ENCODE measurements at regions not wholly inside any gene's neighbourhood (a gene's known extent, or its start where the extent isn't known, plus 50 kb on each side); places are given as distances from the start of the nearest gene placed in this dataset.
"Not testable (repeated sequence)": the region's sequence is repeated elsewhere in the genome, so short reads cannot be mapped to it uniquely, and the experiment has no call there.

DNA sequence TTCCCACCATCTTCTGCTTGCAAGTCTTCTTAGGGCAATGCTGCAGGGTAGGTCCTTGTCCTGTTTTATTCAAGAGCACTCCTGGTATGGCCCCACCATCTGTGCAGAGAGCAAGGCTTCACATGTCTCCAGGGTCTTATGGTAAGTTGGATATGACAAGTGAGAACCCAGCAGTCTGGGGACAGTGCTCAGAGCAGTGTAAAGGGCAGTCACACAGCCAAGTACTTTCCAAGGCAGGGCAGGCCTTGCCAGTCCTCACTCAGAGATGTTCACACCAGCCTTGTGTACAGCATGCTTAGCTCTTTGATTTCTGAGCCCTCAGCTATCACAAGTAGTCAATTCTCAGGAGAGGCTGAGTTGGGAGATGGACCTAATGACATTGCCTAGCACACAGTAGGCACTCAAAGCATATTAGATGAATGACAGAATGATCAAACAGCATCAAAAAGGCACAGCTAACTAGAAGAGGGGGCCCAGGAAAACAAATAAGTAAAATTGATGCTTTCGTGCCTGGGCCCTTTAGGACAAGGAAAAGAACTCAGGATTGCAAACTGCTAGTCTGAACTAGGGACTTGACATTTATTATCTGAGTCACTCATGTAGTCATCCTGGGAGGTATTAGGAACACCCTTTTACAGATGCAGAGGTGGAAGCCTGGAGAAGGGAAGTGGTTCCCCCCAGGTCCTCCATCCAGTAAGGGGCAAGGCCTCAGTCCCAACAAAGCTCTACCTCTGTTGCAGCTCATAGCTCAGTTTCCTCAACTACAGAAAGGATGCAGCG lies 86.7 kb upstream of the CTAGE1 start:
- FAIRE-seq = no peak

DNA sequence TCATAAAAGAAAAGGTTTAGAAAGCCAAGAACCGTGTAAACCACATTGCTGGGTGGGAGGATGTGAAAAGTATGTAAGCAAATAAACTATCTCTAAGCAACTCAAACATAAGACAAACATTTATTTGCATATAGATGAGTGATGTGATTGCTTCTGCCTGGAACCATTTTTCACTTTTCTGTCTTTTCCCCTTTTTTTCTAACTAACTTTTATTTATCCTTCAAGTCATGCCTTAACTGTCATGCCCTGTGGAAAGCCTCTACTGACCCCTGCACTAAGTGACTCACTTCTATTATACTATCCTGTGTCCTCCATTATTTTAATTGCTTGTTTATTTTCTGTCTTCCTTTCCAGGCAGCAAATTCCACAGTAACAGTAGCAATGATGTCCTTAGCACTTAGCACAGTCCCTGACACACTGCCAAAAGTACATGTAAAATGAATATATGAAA lies 87.5 kb upstream of the CTAGE1 start:
- no peak for FAIRE-seq

DNA sequence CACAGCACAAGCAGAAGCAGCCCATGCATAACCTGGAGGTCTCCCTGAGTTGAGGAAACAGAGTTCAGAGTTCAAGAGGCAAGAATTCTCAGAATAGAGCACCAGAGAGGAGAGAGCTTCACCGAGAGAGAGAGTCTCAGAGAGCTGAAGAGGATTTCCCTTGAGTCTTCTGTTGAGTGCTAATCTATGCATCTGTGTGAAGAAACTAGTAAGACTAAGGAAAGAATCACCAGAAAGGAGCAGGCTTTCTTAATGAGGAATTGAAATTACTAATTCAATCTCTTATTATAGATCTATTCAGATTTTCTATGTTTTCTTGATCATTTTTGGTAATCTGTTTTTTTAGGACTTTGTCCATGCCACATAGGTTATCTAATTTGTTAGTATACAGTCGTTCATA lies 89.3 kb upstream of the CTAGE1 start:
- no peak for FAIRE-seq

DNA sequence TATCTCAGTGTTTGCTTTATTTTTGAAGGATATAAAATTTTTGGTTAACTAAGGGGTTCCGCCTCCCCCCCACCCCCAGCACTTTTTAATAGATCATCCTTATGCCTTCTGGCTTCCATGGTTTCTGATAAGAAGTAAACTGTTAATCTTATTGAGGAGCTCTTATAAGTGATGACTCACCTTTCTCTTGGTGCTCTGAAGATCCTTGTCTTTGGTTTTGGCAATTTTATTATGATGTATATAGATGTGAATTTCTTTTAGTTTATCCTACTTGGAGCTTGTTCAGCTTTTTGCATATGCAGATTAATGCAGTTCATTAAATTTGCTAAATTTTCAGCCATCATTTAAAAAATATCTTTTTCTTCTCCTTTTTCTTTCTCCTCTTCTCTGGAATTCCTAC lies 91.7 kb upstream of the CTAGE1 start:
- FAIRE-seq = no peak

DNA sequence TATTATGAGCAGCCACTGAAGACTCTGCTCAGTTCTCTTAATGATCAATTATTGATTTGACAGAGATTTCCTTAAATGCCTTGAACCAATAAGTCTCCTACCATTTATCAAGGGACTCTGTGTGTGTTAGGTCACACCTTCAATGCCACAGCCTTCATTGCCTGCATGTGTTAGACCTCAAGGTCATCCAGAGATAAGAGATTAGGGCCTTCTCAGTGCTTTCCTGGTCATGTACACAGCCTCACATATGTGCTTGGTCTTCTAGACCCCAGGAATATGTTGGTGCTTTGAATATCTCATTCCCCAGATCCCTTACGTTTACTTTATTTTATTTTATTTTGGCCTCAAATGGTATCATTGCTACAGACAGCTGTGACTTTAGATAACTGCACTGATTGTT lies 93.0 kb upstream of the CTAGE1 start:
- no peak for FAIRE-seq

DNA sequence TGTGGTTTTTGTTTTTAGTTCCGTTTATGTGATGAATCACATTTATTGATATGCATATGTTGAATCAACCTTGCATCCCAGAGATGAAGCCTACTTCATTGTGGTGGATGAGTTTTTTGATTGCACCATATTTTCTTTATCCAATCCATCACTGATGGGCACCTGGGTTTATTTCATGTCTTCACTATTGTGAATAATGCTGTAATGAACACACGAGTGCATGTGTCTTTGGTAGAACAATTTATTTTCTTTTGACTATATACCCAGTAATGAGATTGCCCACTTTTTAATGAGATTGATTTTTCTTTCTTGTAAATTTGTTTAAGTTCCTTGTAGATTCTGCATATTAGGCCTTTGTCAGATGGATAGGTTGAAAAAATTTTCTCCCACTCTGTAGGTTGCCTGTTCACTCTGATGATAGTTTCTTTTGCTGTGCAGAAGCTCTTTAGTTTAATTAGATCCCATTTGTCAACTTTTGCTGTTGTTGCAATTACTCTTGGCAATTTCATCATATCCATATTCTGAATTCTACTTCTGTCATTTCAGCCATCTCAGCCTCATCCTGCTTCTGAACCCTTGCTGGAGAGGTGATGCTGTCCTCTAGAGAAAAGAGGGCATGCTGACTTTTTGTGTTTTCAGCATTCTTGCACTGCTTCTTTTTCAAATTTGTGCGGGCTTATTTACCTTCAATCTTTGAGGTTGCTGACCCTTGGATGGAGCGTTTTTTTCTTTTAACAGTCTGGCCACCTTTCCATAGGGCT lies 96.2 kb upstream of the CTAGE1 start:
- FAIRE-seq = no peak

DNA sequence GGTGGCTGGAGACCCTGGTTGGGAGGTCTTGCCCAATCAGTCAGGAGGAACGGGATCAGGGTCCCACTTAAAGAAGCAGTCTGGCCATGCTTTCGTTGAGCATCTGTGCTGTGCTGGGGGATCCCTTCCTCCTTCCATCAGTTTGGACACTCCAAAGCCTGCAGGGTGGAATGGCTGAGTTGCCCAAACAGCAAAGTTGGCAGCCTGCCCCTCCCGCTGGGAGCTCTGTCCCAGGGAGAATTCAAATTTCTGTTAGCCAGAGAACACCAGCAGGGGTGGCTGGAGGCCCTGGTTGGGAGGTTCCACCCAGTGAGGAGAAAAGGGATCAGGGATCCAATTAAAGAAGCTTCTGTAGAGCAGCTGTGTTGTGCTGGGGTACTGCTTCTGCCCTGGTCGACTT lies 96.9 kb upstream of the CTAGE1 start:
- no peak for FAIRE-seq

DNA sequence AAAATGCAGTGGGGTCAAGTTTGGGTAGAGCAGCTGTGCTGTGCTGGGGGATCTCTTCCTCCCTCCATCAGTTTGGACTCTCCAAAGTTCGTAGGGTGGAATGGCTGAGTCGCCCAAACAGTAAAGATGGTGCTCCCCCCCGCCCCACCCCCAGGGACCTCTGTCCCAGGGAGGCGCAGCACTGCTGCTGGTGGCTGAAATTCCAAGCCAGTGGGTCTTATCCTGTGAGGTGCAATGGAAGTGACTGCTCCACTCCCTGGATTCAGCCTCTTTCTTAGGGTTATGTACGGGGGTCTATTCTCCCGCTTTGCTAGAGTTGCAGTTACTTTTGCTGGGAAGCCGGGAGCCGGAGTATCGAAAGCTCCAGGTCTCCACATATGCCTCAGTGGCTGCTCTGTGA lies 97.5 kb upstream of the CTAGE1 start:
- FAIRE-seq = no peak

DNA sequence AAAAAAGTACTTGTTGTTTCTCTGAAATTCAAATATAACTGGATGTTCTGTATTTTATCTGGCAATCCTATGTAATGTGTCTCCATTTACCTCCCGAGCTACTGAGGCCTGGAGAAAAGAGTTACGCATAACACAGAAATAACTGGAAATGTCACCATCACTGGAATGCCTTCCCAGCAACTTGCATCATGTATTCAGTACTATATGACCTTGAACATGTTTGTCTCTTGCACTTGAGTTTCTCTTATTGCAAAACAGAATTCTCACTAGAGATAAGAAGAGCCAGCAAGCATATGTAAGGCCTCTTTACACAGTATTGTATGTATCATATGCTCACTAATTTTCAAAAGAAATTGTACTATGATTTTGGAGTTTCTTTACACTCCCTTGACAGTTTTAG lies 99.6 kb upstream of the CTAGE1 start:
- FAIRE-seq = no peak

DNA sequence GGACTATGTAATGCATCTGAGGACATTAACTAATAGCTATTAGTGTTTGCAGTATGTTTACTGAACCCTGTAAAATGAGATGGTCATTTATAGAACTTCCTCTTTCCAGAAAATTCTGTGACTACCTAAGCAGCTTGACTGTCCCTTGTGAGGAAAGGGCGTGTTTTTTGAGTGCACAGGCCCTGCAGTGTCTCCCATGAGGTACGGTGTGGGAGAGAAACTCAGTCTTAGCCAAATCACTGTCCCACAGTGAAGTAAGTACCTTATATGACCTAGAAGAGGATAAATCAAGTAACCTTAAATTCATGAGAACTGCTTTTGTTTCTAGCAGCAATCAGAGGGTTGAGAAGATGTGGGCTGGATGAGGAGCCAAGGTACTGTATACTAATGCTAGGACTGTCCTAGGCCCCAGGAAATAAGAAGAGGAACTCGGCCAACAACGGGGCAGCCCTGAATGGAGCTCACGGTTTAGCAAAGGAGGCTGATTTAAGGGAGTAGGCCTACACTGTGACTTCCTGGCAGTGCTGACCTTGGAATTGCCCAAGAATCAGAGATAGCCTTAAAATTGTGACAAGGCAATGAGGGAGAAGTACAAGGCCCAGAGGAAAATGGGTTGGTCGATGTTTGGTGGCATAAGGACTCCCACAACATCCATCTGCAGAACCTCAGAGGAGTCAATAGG lies 103.5 kb upstream of the CTAGE1 start:
- no peak for FAIRE-seq

DNA sequence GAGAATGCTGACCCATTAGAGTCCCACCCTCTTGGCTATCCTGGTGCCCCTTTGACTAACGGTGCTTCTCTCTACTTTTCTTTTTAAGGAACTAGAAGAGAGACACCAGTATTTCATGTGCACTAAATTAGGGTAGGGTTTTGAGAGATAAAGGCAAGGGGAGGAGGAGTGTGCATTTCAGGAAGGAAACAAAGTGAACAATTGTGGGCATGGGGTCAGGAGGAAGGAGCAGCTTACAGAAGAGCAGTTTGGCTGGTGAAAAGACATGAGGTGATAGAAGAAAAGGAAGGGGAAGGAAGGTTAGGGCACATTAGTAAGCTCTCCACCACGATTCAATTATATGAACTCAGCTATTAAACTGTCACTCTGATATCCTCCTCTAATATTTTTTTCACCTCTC lies 105.8 kb upstream of the CTAGE1 start:
- no peak for FAIRE-seq

DNA sequence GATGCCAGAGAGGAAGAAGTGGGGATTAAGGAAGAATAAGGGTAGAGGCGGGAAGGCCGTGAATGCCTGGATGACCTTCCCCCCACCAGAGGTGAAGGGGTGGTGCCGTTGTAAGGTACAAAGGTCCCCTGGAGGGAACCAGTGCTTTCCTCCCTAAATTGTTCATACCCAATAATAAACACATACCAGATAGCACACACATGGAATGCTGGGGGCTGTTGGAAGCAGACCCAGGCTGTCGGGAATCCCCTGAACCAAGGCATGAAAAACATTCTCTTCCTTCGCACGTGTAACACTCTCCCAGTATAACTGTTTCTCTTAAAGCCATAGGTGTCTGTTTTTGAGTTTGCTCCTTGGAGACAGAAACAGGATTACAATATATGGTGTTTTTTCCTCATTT lies 107.1 kb upstream of the CTAGE1 start:
- no peak for FAIRE-seq

DNA sequence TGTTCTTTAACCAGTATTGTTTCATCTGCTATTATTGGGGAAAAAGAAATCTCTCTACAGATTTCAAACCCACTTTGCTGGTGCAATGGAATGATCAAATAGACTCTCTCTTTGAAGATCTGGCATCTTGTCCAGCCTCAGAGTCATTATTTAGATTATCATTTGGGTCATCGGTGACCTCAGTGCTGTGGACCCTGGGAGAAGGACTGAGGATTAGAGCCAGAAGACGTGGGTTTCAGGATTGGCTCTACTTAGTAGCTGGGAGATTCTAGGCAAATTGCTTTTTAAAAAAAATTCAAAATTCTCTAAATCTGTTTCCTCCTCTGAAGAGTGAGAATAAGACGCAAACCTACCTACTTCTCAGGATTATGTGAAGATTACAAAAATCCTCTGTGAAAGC lies 107.6 kb upstream of the CTAGE1 start:
- FAIRE-seq = no peak

DNA sequence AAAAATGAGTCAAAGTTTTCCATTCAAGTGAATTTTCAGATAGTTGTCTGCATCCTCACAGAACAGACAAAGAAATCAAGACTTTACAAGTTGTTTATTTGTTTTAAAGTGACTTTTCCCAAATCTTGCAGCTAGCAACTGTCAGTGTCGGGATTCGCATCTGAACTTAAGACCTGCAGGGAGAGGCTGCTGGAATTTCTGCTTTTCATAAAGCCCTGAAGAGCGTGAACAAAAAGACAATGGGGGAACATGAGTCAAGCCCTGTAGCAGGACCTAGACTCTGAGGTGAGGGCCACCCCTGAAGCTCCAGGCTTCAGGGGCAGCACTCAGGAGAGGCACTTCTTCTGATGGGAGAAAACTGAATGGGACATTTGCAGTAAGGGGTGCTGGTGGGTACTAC lies 108.2 kb upstream of the CTAGE1 start:
- FAIRE-seq = no peak

DNA sequence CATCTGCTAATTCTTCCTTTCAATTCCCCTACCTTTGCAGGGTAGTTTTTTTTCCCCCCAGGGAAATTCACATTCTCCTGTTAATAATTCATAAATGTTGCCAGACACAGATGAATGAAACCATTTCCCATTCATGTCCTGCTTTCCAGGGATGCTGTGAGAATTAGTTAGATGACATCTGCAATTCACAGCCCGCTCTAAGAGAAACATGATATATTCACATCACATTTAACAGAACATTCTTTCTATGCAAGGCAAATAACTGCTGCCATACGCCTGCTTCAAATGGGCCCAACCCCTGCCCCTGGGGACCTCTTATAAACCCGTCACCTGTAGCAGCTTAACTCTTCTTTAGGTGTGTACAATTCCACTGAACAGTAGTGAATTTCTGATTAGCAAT lies 110.6 kb upstream of the CTAGE1 start:
- FAIRE-seq = no peak

DNA sequence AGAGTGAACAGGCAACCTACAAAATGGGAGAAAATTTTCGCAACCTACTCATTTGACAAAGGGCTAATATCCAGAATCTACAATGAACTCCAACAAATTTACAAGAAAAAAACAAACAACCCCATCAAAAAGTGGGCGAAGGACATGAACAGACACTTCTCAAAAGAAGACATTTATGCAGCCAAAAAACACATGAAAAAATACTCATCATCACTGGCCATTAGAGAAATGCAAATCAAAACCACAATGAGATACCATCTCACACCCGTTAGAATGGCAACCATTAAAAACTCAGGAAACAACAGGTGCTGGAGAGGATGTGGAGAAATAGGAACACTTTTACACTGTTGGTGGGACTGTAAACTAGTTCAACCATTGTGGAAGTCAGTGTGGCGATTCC lies 117.0 kb upstream of the CTAGE1 start:
- not testable (repeated sequence) for FAIRE-seq

DNA sequence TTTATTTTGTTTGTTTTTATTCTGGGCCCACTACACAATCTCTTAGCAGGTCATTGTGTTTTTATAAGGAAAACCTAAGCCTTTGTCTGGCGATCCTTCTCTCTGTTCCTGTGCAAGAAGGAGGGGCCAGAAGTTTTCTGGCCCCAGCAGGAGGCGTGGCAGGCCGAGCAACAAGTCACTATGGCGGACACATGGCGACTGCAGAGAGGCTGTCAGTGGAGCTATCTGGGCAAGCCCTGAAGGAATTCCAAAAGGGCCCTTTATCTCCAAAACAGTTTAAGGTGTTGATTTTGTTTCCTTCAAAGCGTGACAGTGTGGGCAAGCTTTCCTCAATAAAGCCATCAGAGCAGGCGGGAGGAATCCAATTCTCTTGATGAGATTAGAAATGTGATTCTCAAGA lies 118.8 kb upstream of the CTAGE1 start:
- FAIRE-seq = no peak

DNA sequence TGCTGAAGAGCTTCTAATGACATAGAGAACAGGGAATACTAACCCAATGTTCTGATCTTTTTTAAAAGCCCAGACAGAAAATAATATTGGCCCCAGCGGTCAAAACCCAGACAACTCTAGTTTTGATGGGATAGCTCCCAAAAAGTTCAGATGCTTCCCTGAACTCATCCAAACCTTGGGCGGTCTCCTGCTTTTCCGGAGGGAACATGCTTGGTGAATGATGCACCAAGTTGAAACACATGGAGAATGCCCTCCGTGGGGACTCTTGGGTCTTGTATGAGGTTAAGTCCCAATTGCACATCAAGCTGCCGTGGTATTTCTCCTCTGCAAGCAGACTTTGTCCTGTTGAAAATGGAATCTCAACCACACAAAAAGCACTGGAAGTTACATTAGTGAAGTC lies 120.7 kb upstream of the CTAGE1 start:
- no peak for FAIRE-seq

DNA sequence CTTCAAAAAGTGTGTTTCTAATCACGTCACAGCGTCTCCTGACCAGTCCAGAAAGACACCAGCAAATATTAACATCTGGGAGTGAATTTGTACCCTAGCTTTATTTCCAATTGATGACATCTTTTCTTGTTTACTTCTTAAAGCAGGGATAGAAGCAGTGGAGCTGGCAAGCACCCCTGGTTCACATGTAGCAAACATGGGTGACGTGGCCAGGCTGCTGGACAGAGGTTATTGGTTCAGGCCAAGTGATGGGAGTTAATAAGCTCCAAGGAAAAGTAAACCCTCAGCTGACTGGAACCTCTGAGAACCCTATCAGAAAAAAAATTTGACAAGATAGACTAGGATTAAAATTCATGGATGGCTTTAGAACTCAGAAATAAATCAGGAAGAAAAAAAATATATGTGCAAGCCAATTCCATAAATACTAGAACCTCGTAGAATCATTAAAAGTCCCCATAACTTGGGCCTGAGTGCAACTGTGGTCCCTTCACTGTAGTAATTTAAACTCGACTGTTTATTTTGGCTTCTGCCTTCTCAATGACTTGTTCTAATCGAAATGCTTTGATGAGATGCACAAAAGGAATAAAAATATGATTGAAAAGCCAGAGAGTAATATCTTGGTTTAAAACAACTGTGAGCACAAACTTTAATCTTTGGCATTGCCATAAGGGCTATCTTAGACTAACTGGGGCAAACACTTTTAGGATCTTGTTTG lies 121.5 kb upstream of the CTAGE1 start:
- FAIRE-seq = no peak

DNA sequence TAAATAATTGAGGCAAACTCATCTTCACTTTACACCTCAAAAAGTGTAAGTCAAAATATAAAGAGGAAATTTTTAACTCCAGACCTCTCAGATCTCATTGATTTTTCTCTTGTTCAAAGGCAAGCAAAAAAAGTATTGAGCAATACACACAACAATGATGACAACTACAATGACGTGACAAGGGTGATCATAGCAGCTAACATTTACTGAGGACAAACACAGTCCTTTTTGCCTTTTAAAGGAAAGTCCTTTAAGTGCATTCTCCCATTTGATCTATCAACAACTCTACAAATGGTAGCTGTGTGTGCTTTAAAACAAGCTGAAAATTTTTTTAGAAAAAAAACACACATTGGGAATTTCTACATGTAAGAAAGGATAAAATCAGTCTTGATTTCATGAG lies 123.5 kb upstream of the CTAGE1 start:
- FAIRE-seq = no peak

DNA sequence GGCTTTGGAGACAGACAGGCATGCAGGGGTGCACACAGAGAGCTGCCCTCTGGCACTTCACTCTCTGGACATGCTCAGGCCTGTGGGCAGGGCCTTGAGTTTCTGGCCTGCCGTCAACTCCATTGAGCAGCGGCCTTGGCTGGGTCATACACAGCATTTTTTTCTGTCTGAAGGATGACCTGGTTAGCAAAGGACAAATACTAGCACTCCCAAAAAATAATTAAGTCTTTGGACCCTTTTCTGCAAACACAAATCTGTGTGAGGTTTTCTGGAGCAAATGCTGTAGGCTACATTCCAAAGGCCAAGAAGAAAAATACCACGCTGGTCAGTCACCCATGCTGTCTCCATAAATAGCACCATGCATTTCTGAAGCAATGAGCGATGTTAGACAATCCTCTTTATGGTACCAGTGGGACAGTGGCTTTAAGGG lies 124.7 kb upstream of the CTAGE1 start:
- no peak for FAIRE-seq

DNA sequence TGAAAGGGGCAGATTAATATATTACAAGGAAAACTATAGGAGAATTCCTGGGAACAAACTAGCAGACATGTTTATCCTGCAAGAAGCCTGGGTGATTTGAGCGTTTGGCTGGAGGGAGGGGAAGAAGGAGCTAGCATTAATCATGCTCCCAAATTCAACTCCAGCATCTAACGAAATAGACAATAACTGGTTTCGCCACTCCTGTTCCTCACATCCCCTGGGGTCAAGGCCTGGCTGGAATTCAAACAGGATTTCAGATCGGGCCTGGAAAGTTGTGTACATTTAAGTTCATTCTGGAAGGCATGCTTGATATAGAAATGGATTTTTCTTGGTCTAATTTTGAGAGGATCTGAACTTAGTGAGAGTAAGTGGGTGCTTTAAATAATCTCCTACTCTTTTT lies 126.1 kb upstream of the CTAGE1 start:
- FAIRE-seq = no peak

DNA sequence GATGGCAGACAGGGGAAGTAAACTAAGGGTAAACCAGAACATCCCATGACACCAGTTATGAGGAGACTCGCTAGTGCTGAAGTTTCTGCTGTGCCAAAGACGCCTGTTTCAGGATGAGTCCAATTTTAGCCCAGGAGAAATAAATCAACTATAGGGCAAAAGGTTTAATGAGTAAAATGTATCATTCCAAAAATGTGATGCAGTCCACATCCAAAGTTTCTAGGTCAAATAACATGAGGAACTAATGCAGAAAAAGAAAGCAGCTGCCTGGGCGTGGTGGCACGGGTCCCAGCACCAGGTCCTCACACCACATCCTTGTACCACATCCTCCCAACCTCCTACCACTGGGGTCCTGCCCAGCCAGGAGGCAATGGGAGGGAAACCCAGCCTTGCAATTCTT lies 126.9 kb upstream of the CTAGE1 start:
- no peak for FAIRE-seq
